HG03565 (cell line): ENCODE measurements at regions not wholly inside any gene's neighbourhood (a gene's known extent, or its start where the extent isn't known, plus 50 kb on each side); places are given as distances from the start of the nearest gene placed in this dataset.
A peak's percentile ranks its signal among the peaks of the same experiment; 100 is the strongest.

Experiments used
- ATAC-seq: cut with Tn5 transposase; IDR thresholded peaks from one replicate; pipeline ENCODE4 v1.9.1; 2021; ENCODE audit warnings: mild to moderate bottlenecking, moderate library complexity; ENCODE audit not compliant: unreplicated experiment

- ATAC-seq, result no peak
These were observed 242.4 kb upstream of the SLC39A10 start for GRCh38 chr2:195414537-195415100.

GRCh38 chr2:195413944-195414343 lies 243.1 kb upstream of the SLC39A10 start:
- ATAC-seq, result no peak

- no peak for ATAC-seq
These were observed 243.6 kb upstream of the SLC39A10 start for GRCh38 chr2:195413422-195413821.

GRCh38 chr2:195411219-195411687 lies 245.8 kb upstream of the SLC39A10 start:
- ATAC-seq, result no peak

- peak; percentile 62 for ATAC-seq
These were observed 246.9 kb upstream of the SLC39A10 start for GRCh38 chr2:195410074-195410671.

GRCh38 chr2:195408811-195409210 lies 248.2 kb upstream of the SLC39A10 start:
- no peak for ATAC-seq

GRCh38 chr2:195408196-195408595 lies 248.8 kb upstream of the SLC39A10 start:
- ATAC-seq, result no peak

GRCh38 chr2:195407783-195408182 lies 249.2 kb upstream of the SLC39A10 start:
- no peak for ATAC-seq

GRCh38 chr2:195406886-195407603 lies 250.0 kb upstream of the SLC39A10 start:
- no peak for ATAC-seq

GRCh38 chr2:195404651-195405050 lies 252.4 kb upstream of the SLC39A10 start:
- ATAC-seq, result no peak

GRCh38 chr2:195396479-195396878 lies 260.5 kb upstream of the SLC39A10 start:
- ATAC-seq, result no peak

- no peak for ATAC-seq
These were observed 261.7 kb upstream of the SLC39A10 start for GRCh38 chr2:195395362-195395761.

GRCh38 chr2:195392446-195393336 lies 264.3 kb upstream of the SLC39A10 start:
- ATAC-seq, result no peak

- no peak for ATAC-seq
These were observed 266.2 kb upstream of the SLC39A10 start for GRCh38 chr2:195390686-195391321.

- no peak for ATAC-seq
These were observed 269.0 kb upstream of the SLC39A10 start for GRCh38 chr2:195388028-195388427.

GRCh38 chr2:195382186-195382585 lies 274.8 kb upstream of the SLC39A10 start:
- no peak for ATAC-seq

- ATAC-seq, result no peak
These were observed 286.7 kb upstream of the SLC39A10 start for GRCh38 chr2:195370167-195370943.

- no peak for ATAC-seq
These were observed 287.8 kb upstream of the SLC39A10 start for GRCh38 chr2:195369218-195369587.

GRCh38 chr2:195368249-195369217 lies 288.5 kb upstream of the SLC39A10 start:
- ATAC-seq, result no peak
